ENCODE measurements at regions not wholly inside any gene's neighbourhood (a gene's known extent, or its start where the extent isn't known, plus 50 kb on each side); places are given as distances from the start of the nearest gene placed in this dataset.

DNA sequence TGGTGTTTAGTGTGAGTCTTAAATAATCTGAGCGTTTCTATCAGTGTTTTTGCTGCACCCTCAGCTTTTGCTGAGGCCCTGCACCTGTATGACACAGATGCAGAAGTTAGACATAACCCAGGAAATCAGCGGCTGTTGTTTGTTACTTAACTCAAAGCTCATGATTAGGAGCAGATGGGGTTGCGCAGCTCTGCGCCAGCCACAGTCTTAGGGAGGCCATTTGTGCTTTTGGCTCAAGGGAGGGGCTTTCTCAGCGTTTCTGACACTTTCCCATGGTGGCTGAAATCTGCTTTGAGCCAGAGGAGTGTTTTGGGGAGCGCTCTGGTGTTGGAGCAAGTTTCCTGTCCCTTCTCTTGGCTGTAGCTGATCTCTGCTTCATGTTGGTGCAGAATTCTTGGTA, 433.8 kb downstream of the NAF1 start:
- no peak for DNase-seq (ENCODE audit: low spot score)

DNA sequence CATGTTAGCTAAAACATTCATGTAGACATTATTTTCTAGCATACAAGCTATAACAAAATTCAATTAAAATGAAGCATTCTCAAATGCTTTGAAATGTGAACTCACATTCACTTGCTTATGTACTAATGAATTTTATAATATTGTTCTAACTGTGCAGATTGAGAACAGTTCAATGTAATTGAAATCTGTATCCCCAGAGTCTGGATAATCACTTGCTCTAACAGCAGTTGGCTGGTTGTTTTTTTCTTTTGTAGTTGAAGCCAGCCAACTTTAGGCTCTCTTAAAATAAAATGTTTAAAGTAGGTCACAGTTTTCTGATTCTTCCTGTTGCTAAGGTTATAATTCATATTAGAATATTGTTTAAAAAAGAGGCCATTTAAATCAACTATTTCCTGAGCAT, 438.9 kb downstream of the NAF1 start:
- DNase-seq (ENCODE audit: low spot score): no peak

DNA sequence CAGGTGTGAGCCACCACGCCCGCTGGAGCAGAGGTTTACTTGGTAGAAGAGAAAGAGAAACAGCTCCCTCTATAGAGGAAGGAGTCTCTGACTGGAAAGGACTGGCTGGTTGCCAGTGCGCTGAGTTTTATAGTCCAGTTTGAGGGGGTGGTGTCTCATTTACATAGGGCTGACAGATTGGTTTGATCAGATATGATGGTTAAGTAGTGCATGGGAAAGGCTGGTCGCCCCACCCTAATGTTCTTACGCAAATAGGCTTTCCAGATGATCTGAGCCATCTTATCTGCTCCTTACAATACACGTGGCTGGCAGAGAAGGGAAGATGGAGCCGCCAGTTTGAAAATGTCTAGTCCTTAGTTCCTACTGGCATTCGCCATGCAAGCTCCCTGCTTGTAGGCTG, 439.5 kb downstream of the NAF1 start:
- no peak for DNase-seq (ENCODE audit: low spot score)

DNA sequence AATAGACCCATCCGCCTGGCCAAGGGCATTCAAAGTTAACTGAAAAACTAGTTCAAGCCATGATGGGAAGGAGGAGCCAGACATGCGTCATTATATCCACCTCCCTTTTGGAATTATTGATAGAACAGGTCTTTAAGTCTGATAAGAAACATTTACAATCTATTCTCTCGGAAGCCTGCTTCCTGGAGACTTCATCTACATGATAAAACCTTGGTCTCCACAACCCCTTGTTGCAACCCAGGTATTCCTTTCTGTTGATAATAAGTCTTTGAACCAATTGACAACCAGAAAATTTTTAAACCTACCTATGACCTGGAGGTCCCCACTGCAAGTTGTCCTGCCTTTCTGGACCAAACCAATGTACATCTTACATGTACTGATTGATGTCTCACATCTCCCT, 451.3 kb downstream of the NAF1 start:
- no peak for DNase-seq (ENCODE audit: low spot score)

DNA sequence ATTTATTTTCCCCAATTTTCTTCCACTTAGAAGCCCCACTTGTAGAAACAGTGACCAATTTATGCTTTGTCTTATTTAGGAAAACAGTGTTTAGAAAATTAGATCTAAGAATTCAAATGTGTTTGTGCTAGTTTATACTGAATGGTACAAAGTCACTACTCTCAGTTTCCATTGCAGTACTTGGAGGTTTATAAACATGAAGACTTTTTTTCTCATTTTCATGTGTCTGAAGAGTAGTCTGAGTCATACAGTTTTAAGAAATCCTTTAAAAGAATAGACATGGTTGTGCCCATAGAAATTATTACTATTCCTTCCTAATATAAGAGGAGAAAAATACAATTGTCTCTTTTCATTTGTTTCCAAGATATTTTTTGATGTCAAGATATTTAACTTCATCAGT, 458.7 kb downstream of the NAF1 start:
- no peak for DNase-seq (ENCODE audit: low spot score)

DNA sequence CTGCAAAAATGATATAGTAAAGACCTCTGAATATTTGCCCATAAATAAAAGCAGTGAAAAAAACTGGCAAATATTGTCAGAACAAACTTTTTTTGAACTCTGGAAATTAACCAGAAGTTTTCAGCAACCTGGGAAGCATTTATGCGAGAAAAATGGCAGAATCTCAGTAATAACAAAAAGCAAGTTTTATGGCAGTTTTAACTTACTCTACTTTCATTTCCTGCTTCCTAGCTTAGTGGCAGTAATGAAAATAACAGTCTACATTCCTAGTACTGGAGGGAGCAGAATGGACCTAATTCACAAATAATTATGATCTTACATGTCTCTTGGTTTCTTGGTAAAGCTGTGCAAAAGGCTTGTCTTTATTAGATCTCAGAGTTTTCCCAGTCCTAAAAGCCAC, 460.1 kb downstream of the NAF1 start:
- no peak for DNase-seq (ENCODE audit: low spot score)

DNA sequence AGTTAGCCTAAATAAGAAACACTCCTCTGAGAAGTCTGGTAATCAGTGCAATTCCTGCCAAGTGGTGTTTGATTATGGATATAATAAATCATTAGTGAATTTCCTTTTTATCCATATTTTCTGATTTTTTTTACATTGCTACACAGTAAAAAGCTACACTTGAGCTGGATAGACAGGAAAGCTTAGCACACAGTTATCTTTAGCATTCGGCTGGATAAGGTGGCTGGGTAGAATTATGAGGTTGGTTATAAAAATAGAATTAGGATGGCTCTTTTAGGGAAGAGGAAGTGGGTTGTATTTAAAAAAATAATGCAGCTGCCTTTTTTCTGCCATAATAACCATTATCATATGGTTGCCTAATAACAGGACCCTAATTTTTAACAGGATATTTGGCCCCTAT, 460.6 kb downstream of the NAF1 start:
- DNase-seq (ENCODE audit: low spot score): no peak

DNA sequence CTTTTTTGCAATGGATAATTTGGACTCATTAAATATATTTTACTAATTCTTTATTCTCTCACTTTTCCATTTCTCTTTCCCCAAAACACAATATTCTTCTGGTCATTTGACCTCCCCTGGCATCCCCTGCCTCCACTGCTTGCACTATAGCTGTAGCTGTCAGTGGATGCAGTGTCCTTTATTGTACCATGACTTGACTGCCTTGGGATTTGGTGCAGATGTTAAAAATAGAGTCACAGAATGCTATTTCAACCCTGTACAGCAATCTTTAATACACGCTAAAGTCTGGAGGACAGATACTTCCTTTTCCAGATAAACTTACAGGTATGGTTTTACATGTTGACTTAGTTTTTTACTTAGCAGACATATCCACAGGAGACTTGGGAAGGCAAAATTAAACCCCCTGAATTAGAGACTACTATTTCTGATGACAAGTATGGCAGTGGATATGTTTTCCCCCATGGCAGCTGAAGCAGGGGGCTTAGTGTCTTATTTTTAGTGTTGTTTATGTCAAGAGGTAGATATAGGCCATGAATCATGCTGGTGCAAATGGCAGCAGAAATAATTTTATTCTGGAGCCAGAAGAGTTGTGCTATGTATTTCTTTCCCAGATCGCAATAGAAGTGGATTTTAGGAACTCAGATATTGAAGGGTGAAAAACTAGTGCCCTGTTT, 461.4 kb downstream of the NAF1 start:
- no peak for DNase-seq (ENCODE audit: low spot score)

DNA sequence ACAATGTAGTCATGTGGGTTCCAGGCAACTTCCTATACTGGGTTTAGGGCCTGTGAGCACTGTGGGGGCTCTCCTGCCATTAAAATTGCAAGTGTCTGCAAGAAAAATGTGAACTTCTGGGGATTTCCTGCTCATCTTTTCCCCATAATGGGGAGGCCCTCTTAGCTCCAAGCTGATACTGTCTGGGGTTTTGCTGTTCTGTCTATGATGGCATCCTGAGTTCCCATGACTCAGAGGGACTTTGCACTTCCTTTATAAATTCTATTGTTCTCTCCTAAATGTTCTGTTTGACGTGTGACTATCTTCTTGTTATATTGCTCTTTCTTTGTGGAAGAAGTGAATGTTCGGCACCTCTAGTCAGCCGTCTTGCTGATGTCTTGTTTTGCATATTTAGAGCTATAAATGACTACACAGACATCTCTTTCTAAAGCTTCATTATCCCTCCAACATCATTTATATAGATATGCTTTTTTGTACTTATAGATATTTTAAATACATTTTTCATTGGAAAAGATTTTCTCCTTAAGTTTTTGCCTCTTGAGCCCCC, 465.8 kb downstream of the NAF1 start:
- DNase-seq (ENCODE audit: low spot score): no peak

DNA sequence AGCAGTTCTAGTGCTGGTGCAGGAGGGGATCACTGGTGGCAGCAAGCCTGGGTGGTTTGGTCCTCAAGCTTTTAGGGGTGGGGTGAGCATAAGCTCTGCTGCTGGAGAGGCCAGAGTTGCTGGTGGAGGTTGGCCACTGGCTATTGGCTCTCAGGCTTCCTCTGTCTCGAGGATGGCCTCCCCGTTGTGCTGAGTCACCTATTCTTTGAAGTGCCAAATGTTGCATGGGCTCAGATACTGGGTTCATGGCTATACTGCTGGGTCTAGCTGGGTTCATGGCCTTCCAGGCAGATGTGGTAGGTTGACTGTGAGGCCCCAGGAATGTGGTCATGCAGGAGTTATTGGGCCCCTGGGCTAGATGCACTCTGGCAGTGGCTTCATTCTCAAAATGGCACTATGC, 466.3 kb downstream of the NAF1 start:
- DNase-seq (ENCODE audit: low spot score): no peak

DNA sequence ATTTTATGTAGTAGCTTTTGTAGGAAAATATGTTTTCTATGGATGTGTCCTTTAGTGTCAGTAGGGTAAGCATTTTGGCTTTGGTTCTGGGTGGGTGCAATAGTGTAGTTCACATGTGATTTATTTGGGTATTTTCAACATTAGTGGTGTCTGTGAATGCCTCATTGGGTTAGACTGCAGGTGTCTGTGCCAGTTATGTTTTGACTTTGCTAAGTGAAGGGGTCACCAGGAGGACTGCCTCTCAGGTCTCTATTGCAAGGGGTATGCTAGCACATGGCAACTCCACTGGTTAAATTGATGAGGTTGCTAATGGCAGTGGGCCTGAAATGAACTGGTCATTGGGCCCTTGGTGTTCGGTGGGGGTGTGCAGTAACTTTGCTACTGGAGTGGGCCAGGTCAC, 467.1 kb downstream of the NAF1 start:
- DNase-seq (ENCODE audit: low spot score): no peak

DNA sequence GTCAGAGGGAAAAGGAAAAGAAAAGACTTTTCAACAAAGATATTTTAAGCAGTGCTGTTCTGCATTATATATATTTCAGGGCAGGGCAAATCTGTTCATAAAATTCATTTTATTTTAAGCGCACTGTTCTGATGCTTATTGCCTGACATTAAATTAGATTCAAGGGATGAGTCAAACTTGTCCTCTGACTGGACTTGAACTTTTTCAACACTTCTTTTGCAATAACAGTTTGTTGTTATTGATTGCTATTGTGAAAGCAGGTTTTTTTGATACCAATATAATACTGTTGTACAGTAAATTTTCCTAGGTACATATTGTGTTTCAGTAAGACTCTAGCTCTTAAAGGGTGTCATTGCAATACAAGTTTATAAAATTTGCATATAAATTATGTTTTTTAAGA, 481.3 kb downstream of the NAF1 start:
- DNase-seq (ENCODE audit: low spot score): no peak

DNA sequence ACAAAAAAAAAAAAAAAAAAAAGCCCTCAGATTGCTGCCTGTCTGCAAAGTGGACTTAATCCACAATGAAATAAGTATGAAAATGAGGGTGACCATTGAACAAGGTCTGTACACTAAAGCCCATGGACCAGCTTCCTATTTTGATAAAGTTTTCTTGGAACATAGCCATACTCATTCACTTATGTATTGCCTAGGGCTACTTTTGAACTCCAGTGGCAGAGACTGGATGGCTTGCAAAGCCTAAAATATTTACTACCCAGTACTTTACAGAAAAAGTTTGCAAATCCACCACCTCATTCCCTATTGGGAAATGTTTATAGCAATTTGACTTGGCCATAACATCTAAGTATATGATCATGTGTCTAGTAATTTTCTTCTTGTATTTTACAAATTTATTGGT, 481.7 kb downstream of the NAF1 start:
- DNase-seq (ENCODE audit: low spot score): no peak

DNA sequence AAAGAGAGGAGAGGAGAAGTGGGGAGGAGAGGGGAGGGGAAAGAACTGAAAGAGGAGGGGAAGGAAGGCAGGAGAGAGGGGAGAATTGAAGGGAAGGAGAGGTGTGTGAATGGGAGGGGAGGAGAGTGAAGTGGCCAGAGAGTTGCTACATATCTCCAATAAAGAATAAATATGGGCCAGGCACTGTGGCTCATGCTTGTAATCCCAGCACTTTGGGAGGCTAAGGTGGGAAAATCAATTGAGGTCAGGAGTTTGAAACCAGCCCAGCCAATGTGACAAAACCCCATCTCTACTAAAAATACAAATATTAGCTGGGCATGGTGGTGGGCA, 482.4 kb downstream of the NAF1 start:
- DNase-seq (ENCODE audit: low spot score): no peak

DNA sequence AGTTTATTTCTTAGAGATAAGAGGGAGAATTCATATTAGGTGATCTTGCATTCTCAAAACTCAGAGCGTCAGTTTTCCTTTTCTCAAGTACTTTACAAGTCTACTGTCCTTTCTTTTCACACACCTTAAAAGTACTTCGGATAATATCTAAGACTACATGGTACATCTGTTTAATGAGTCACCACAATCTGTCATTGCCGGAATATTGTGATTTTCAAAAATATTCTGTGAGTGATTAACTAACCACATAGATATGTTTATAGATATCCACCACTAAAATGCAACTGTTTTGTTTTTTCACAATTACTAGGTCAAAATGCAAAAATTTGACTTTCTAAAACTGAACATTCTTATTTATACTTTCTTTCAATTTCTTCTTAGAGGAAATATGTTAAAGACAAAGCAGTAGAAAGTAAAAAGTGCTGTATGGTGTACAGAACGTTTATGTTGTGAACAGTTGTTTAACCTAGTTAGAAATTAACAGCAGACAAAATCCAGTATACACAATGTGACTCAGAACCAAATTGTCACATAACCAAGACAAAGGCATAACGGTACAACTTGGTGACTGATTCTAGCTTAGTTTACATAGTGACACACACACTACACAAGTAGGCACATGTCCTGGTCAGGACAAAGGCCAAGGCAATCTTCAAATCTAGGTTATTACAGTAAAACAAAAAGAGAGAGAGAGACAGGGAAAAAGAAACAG, 482.9 kb downstream of the NAF1 start:
- DNase-seq (ENCODE audit: low spot score): no peak

DNA sequence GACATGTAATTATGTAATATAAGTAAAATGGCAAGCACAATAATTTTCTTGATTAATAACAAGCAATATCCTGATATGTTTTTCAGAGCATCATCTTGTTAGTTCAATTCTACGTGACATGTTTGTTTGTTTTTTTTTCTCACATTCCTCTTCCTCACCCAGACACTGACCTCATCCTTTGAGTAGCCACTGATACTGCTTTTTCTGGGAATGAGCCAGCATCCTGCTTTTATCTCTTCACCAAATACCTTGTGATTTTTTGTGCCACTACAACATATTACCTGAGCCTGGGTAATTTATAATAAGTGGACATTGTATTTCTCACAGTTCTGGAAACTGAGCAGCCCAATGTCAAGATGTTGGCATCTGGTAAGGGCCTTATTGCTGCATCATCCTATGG, 484.0 kb downstream of the NAF1 start:
- DNase-seq (ENCODE audit: low spot score): no peak

DNA sequence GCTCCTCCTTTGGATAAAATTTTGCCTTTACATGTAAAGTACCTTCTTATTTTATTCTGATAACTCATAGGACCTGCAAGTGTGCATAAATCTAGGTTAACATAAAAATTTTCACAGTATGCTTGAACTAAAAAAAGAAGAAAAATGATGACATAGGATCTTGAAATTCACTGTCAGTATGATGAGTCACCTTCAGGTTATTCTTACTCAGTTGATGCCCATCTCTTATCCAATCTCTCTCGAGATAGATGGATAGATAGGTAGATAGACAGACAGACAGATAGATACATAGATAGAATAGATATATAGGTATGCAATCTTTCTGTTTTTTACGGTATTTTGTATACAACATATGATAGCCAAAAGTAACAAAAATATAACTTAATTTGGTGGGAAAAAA, 485.5 kb downstream of the NAF1 start:
- DNase-seq (ENCODE audit: low spot score): no peak

DNA sequence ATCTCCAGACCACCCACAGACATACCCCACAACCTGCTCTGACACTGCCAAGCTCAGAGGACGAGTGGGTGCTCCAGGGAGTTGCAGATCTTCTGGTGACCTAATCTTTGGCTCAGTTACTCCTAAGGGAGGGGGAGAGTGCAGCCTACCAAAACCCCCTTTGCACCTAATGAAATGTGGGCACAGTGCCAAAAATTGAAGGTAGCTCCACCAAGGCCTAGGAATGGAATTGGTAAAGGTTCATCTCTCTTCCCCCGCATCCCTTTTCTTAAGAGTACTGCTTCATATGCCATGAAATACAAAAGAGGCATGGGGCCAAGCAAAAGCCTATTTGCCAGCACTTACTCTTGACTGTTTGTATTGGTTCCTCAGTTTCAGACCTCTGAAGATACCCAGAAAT, 491.0 kb downstream of the NAF1 start:
- no peak for DNase-seq (ENCODE audit: low spot score)

DNA sequence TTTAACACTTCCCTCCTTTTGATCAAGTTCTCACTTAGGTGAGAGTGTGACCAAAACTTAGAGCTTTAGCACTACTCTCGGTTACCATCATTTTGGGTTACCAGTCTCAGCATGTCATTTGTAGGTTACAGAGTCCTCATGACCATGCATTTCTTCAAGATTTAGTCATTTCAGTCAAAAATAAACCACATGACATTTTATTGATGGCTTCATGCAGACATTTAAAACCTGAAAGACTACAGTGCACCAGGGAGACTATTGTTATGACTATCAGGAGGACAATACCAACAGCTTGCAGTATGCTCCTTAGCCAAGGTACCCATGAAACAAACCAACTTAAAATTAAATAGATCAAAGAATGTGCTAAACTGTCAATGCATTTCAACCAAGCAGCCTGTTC, 498.1 kb upstream of the FSTL5 start:
- no peak for DNase-seq (ENCODE audit: low spot score)

DNA sequence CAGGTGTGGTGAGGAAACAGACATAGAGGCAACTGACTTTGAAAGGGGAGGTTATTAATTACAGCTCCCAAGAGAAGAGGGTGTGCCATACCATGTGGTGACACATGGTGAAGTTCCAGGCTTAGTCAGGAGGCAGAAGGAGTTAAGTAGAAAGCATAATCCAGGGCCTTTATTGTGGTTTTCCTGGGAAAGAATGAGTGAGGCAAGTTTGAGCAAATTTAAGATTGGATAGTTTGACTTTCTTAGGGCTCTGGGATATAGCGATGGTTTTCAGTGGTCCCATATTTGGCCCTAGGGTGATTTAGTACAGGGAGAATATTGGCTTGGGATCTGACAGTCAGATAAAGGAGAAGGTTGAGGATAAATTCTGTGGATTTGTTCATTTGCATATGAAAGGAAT, 495.9 kb upstream of the FSTL5 start:
- DNase-seq (ENCODE audit: low spot score): no peak

DNA sequence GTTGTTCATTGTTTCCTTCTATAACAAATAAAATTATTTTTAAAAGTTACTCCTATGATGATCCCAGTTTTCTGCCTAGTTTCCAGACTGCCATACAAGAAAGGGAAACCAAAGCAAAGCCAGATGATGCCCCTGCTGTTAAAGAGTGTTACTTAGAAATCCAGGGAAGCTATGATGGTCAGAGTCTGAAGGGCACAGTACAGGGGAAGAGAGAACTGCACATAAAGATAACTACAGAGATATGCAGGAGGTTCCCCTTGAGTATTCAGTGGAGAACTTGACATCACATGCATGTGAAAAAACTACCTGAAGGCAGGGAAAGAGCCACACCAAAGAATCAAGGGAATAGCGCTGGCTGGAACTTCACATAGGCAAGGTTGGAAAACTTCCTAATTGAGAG, 494.2 kb upstream of the FSTL5 start:
- DNase-seq (ENCODE audit: low spot score): no peak

DNA sequence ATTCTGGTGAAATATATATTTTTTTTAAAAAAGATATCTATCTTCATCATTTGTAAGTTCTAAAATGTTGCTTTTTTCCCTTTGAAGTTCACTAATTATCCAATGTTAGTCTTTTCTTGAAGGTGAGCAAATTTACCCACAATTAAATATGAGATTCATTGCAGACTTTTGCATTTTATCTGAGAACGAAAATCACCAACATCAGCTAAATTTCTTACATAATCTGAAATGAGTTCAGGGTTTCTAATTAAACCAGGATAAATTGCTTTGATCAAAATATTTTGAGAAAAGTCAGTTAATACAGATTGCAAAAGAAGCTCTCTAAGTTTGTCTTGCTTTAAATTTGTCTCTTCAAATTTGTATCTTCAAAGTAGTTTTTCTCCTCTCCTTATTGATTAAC, 486.4 kb upstream of the FSTL5 start:
- DNase-seq (ENCODE audit: low spot score): no peak

DNA sequence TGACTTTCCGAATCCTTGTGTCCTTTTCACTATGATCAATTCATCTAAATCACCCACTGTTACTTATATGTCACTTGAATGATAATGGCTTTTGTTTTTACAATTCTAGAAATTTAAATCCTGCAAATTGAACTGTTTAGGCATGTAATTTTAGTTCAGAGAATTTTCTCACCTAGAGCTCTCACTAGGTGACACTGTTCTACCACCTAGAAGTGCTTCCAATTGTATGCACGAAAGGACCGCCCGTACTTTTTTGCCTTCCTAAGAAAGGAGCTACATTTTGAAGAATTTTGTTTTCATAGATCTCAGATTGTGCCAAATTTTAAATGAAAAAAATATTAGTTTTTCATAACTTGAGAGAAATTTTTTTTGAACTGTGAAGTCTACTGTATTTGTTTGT, 481.6 kb upstream of the FSTL5 start:
- peak; percentile 7 for DNase-seq (ENCODE audit: low spot score)

DNA sequence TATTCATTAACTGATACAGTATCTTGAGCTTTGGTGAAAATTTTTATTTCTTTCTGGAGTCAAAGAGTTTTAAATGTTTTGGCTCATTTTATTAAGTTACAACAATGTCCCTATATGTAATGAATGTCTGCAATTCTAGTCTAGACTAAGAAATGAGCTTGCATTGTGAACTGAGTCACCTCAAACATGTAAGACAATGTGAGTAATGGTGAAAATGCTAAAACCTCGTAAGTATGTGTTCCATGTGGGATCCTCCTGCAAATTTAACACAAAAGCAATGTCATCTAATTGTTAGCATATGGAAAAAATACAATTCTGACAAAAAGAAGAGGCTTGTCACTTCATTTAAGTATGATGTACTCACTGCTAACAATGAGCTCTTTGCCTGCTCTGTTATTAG, 480.5 kb upstream of the FSTL5 start:
- no peak for DNase-seq (ENCODE audit: low spot score)

Measured in pons (tissue), 1 donor.